Fibroblast of lung (primary cell): ENCODE measurements at regions not wholly inside any gene's neighbourhood (a gene's known extent, or its start where the extent isn't known, plus 50 kb on each side); places are given as distances from the start of the nearest gene placed in this dataset.
"Not testable (repeated sequence)": the region's sequence is repeated elsewhere in the genome, so short reads cannot be mapped to it uniquely, and the experiment has no call there.

Source experiments
- DNase-seq, 2 donors: peaks; one replicate each; pipeline versions ENCODE4 v3.0.0 to v3.0.0-alpha.2; 2010; ENCODE audit warnings: low read depth in 2 of 2
- H2AFZ ChIP-seq: 2 replicates; pipeline ENCODE4 v1.5.1; 2012; ENCODE audit warnings: low read length, control low read depth, inconsistent platforms
- H3K27ac ChIP-seq: 2 replicates; pipeline ENCODE4 v1.5.1; 2011; ENCODE audit warnings: low read length, control low read depth; ENCODE audit not compliant: insufficient read depth
- H3K27me3 ChIP-seq: 2 replicates; pipeline ENCODE4 v1.5.1; 2011; ENCODE audit warnings: mild to moderate bottlenecking, low read length; ENCODE audit not compliant: control insufficient read depth, insufficient read depth
- H3K36me3 ChIP-seq: 2 replicates; pipeline ENCODE4 v1.5.1; 2011; ENCODE audit warnings: low read length; ENCODE audit not compliant: control insufficient read depth, insufficient read depth
- H3K4me1 ChIP-seq: 2 replicates; pipeline ENCODE4 v1.5.1; 2011; ENCODE audit warnings: low read length; ENCODE audit not compliant: control insufficient read depth, insufficient read depth; ENCODE audit errors: extremely low read depth
- H3K4me2 ChIP-seq: 2 replicates; pipeline ENCODE4 v1.5.1; 2011; ENCODE audit warnings: low read length, control low read depth; ENCODE audit not compliant: insufficient read depth; ENCODE audit errors: extremely low read depth
- H3K4me3 ChIP-seq, 4 experiments: fragments of 200-600 bp in 1 of 4; sonication (generic) in 1 of 4; replicated peaks in 1 of 4; 2 replicates each; pipeline ENCODE4 v1.5.1; 2011 to 2016; ENCODE audit warnings: low read length in 4 of 4, low read depth in 3 of 4, mild to moderate bottlenecking in 3 of 4, control low read depth in 2 of 4, inconsistent platforms in 1 of 4, mixed read lengths in 1 of 4; ENCODE audit not compliant: insufficient read depth in 1 of 4; ENCODE audit errors: control extremely low read depth in 1 of 4
- H3K79me2 ChIP-seq: 2 replicates; pipeline ENCODE4 v1.5.1; 2012; ENCODE audit warnings: mild to moderate bottlenecking, low read length, inconsistent platforms; ENCODE audit not compliant: control insufficient read depth, insufficient read depth
- H3K9ac ChIP-seq: 2 replicates; pipeline ENCODE4 v1.5.1; 2011; ENCODE audit warnings: mild to moderate bottlenecking, low read length, control low read depth; ENCODE audit not compliant: insufficient read depth
- H3K9me3 ChIP-seq: 2 replicates; pipeline ENCODE4 v1.5.1; 2012; ENCODE audit warnings: low read depth, low read length; ENCODE audit not compliant: control insufficient read depth, insufficient read depth
- H4K20me1 ChIP-seq: 2 replicates; pipeline ENCODE4 v1.5.1; 2011; ENCODE audit warnings: low read length; ENCODE audit not compliant: control insufficient read depth, insufficient read depth; ENCODE audit errors: extremely low read depth
- CTCF ChIP-seq, 2 donors: IDR thresholded peaks in 1 of 2; conservative IDR thresholded peaks in 1 of 2; 1 replicate in 1 of 2; 2 replicates in 1 of 2; pipeline ENCODE4 v1.5.1; 2011 to 2012; ENCODE audit warnings: low read length in 2 of 2, control low read depth in 1 of 2, inconsistent platforms in 1 of 2, low read depth in 1 of 2, mild to moderate bottlenecking in 1 of 2
- EZH2 ChIP-seq: IDR thresholded peaks from 2 replicates; pipeline ENCODE4 v1.5.1; 2012; ENCODE audit warnings: low read length, control low read depth, mild to moderate bottlenecking; ENCODE audit errors: missing control alignments

- H3K36me3 ChIP-seq = no peaks in the 10 kb centered on the region
- H4K20me1 ChIP-seq = no peaks in the 10 kb centered on the region
- no peak overlapping the region for H3K9ac ChIP-seq
- H3K9me3 ChIP-seq = no peaks in the 10 kb centered on the region
- DNase-seq = no peak
- H2AFZ ChIP-seq = no peak overlapping the region
- H3K4me1 ChIP-seq = no peaks in the 10 kb centered on the region
- no peaks in the 10 kb centered on the region for H3K79me2 ChIP-seq
- no peak overlapping the region for H3K4me3 ChIP-seq
- TF ChIP-seq EZH2 (no peak), CTCF (conservative IDR thresholded peaks at IDR 0.05 in 1 of 2, IDR thresholded peaks at IDR 0.05 in 1 of 2; ENCODE audit: low read depth in 1 of 2, low read length in 2 of 2) (no peak)
- no peak overlapping the region for H3K4me2 ChIP-seq
- no peaks in the 10 kb centered on the region for H3K27me3 ChIP-seq
- no peak overlapping the region for H3K27ac ChIP-seq
These were observed 219.8 kb upstream of the SMIM30 start for GRCh38 chr7:113338071-113338696.

- H3K9me3 ChIP-seq, H3K9ac ChIP-seq, H4K20me1 ChIP-seq, H3K4me3 ChIP-seq, H3K4me1 ChIP-seq, H3K79me2 ChIP-seq, H2AFZ ChIP-seq, H3K4me2 ChIP-seq, DNase-seq, H3K36me3 ChIP-seq, H3K27me3 ChIP-seq, H3K27ac ChIP-seq: not testable (repeated sequence)
These were observed 218.5 kb upstream of the SMIM30 start for GRCh38 chr7:113336838-113337237.

GRCh38 chr7:113331155-113331898 lies 213.0 kb upstream of the SMIM30 start:
- no peak overlapping the region for H3K4me3 ChIP-seq
- no peak overlapping the region for H3K9ac ChIP-seq
- H3K79me2 ChIP-seq = no peaks in the 10 kb centered on the region
- no peaks in the 10 kb centered on the region for H4K20me1 ChIP-seq
- no peaks in the 10 kb centered on the region for H3K4me1 ChIP-seq
- no peak overlapping the region for H2AFZ ChIP-seq
- no peaks in the 10 kb centered on the region for H3K36me3 ChIP-seq
- no peak for DNase-seq
- no peak overlapping the region for H3K4me2 ChIP-seq
- no peak overlapping the region for H3K27ac ChIP-seq
- no peaks in the 10 kb centered on the region for H3K9me3 ChIP-seq
- no peaks in the 10 kb centered on the region for H3K27me3 ChIP-seq
- TF ChIP-seq EZH2 (no peak), CTCF (conservative IDR thresholded peaks at IDR 0.05 in 1 of 2, IDR thresholded peaks at IDR 0.05 in 1 of 2; ENCODE audit: low read depth in 1 of 2, low read length in 2 of 2) (no peak)
